ENCODE measurements at regions not wholly inside any gene's neighbourhood (a gene's known extent, or its start where the extent isn't known, plus 50 kb on each side); places are given as distances from the start of the nearest gene placed in this dataset.
"Not testable (repeated sequence)": the region's sequence is repeated elsewhere in the genome, so short reads cannot be mapped to it uniquely, and the experiment has no call there.

DNA sequence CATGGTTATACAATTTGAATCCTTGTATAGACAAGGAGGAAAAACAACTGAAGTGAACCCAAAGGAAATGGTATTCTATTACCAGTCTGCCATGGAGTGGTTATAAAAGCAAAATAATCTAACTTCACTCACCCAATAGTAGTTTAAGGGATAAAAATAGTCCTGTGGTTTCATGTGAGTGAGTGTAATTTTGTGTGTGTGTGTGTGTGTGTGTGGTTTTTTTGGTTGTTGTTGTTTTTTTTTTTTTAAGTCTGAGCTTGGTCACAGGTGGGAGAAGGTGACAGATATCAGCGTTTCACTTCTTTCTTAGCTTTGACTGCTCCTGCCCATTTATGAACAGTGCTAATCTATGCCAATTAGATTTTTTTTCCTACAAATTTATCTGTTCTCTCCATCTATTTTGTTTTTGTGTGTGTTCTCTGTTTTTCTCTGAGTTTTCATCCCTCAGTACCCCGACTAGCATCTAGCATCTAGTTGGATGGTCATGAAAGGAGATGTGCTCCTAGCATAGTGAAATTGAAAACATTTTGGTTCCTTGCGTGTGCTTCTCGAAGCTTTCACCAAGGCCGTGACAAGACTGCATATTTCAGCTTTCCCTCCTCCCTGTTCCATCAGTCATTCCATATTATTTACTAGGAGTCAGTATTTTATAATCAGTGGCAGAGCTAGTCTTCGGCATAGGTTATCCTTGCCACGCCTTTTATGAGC is 200.1 kb upstream of the DTNA start:
- no peak for TF ChIP-seq CTCF (IDR thresholded peaks at IDR 0.05; ENCODE audit: insufficient read depth, low read length, poor library complexity, severe bottlenecking)
- Histone ChIP-seq H3K36me3 (ENCODE audit: control insufficient read depth, insufficient read depth, low read length) (no peaks in the 10 kb centered on the region), H3K4me3 (replicated peaks; ENCODE audit: low read depth, low read length) (no peak overlapping the region), H3K27me3 (replicated peaks; ENCODE audit: control insufficient read depth, insufficient read depth, low read length) (no peaks in the 10 kb centered on the region)
- DNase-seq (ENCODE audit: extremely low read depth, insufficient read length), result no peak

GRCh38 chr18:34510926-34511325 is 199.2 kb upstream of the DTNA start:
- Histone ChIP-seq H3K4me3 (replicated peaks; ENCODE audit: low read depth, low read length) (no peak overlapping the region), H3K36me3 (ENCODE audit: control insufficient read depth, insufficient read depth, low read length) (no peaks in the 10 kb centered on the region), H3K27me3 (replicated peaks; ENCODE audit: control insufficient read depth, insufficient read depth, low read length) (no peaks in the 10 kb centered on the region)
- DNase-seq (ENCODE audit: extremely low read depth, insufficient read length), result no peak
- TF ChIP-seq CTCF (IDR thresholded peaks at IDR 0.05; ENCODE audit: insufficient read depth, low read length, poor library complexity, severe bottlenecking), result no peak

DNA sequence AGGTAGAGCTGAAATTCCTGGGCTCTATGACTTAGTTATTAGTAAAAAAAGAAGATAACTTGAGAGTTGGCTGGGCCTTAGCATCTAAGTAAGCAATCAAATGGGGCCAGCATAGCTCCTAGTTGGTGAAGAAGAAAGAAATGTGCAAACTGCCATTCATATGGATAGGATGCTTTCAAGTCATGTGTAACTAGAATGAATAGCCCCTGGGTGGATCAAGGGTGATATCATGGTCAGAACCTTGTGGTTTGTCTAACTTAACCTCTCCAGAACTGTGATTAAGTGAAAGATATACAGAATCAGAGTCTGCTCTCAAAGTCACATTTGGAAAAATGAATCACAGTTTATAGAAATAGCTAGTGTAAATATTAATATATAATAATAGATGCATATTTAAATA is 198.7 kb upstream of the DTNA start:
- no peak for DNase-seq (ENCODE audit: extremely low read depth, insufficient read length)
- no peak overlapping the region for H3K4me3 ChIP-seq (replicated peaks; ENCODE audit: low read depth, low read length)
- no peaks in the 10 kb centered on the region for H3K27me3 ChIP-seq (replicated peaks; ENCODE audit: control insufficient read depth, insufficient read depth, low read length)
- no peak for TF ChIP-seq CTCF (IDR thresholded peaks at IDR 0.05; ENCODE audit: insufficient read depth, low read length, poor library complexity, severe bottlenecking)
- no peaks in the 10 kb centered on the region for H3K36me3 ChIP-seq (ENCODE audit: control insufficient read depth, insufficient read depth, low read length)

- no peak for DNase-seq (ENCODE audit: extremely low read depth, insufficient read length)
- no peaks in the 10 kb centered on the region for H3K27me3 ChIP-seq (replicated peaks; ENCODE audit: control insufficient read depth, insufficient read depth, low read length)
- no peak for TF ChIP-seq CTCF (IDR thresholded peaks at IDR 0.05; ENCODE audit: insufficient read depth, low read length, poor library complexity, severe bottlenecking)
- no peaks in the 10 kb centered on the region for H3K36me3 ChIP-seq (ENCODE audit: control insufficient read depth, insufficient read depth, low read length)
- no peak overlapping the region for H3K4me3 ChIP-seq (replicated peaks; ENCODE audit: low read depth, low read length)
Observed at GRCh38 chr18:34511879-34512278, 198.2 kb upstream of the DTNA start.

DNA sequence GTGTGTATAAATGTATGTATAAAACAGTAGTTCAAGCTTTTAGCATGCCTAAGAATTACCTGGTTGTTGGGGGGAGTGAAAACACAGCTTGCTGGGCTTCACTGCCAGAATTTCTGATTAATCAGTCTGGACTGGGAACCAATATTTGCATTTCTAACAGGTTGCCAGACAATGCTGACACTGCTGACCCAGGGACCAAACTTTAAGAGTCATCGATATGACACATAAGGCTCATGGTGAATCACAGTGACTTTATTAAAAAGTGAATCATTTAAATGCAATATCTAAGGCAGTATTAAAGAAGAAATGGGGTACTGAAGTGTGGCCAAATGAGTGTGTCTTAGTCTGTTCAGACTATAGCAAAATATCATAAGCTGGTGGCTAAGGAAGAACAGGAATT is 195.9 kb upstream of the DTNA start:
- H3K4me3 ChIP-seq (replicated peaks; ENCODE audit: low read depth, low read length), result no peak overlapping the region
- no peak for TF ChIP-seq CTCF (IDR thresholded peaks at IDR 0.05; ENCODE audit: insufficient read depth, low read length, poor library complexity, severe bottlenecking)
- DNase-seq (ENCODE audit: extremely low read depth, insufficient read length), result no peak
- no peaks in the 10 kb centered on the region for H3K36me3 ChIP-seq (ENCODE audit: control insufficient read depth, insufficient read depth, low read length)
- no peaks in the 10 kb centered on the region for H3K27me3 ChIP-seq (replicated peaks; ENCODE audit: control insufficient read depth, insufficient read depth, low read length)

DNA sequence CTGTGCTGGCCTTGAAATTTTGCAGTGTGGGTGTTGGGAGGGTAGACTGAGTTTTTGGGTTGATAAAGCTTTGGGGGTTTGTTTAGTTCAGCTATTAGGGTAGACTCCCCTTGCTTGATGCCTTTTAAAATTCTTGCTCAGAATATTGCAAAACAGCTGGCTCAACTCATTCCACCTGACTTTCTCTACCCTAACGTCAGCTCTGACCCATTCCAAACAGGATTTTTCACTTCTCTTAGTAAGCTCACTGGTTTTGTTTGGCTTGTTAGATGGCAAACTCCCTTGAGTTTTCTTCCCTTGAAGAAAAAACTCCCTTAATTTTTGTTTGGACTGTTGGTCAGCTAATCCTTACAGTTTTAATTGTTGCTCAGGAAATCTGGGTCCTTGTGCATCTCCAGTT is 195.1 kb upstream of the DTNA start:
- DNase-seq (ENCODE audit: extremely low read depth, insufficient read length), result no peak
- Histone ChIP-seq H3K4me3 (replicated peaks; ENCODE audit: low read depth, low read length) (no peak overlapping the region), H3K36me3 (ENCODE audit: control insufficient read depth, insufficient read depth, low read length) (no peaks in the 10 kb centered on the region), H3K27me3 (replicated peaks; ENCODE audit: control insufficient read depth, insufficient read depth, low read length) (no peaks in the 10 kb centered on the region)
- no peak for TF ChIP-seq CTCF (IDR thresholded peaks at IDR 0.05; ENCODE audit: insufficient read depth, low read length, poor library complexity, severe bottlenecking)

DNA sequence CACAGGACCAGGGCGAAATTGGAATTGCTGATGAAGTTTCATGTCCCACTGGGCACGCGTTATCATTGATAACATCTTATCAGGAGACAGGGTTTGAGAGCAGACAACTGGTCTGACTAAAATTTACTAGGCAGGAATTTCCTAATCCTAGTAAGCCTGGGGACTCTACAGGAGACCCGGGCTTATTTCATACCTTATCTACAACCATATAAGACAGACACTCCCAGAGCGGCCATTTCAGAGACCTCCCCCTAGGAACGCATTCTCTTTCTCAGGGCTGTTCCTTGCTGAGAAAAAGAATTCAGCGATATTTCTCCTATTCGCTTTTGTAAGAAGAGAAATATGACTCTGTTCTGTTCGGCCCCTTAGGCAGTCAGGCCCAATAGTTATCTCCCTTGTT is 193.7 kb upstream of the DTNA start:
- not testable (repeated sequence) for DNase-seq (ENCODE audit: extremely low read depth, insufficient read length); H3K4me3 ChIP-seq (replicated peaks; ENCODE audit: low read depth, low read length); H3K36me3 ChIP-seq (ENCODE audit: control insufficient read depth, insufficient read depth, low read length)

GRCh38 chr18:34516996-34517395 is 193.1 kb upstream of the DTNA start:
- DNase-seq (ENCODE audit: extremely low read depth, insufficient read length); H3K27me3 ChIP-seq (replicated peaks; ENCODE audit: control insufficient read depth, insufficient read depth, low read length); H3K36me3 ChIP-seq (ENCODE audit: control insufficient read depth, insufficient read depth, low read length); H3K4me3 ChIP-seq (replicated peaks; ENCODE audit: low read depth, low read length): not testable (repeated sequence)

More for the DNA sequence above, 193.7 kb upstream of the DTNA start:
- H3K27me3 ChIP-seq (replicated peaks; ENCODE audit: control insufficient read depth, insufficient read depth, low read length), result not testable (repeated sequence)

All from GM06990 (cell line).